Suprapubic skin (tissue), 4 donors: ENCODE measurements at regions not wholly inside any gene's neighbourhood (a gene's known extent, or its start where the extent isn't known, plus 50 kb on each side); places are given as distances from the start of the nearest gene placed in this dataset.

Experiments used
- DNase-seq, 2 donors: peaks; one replicate each; pipeline ENCODE4 v3.0.0-alpha.2; 2019; ENCODE audit warnings: low spot score in 2 of 2
- H3K27ac ChIP-seq: fragments of 200-600 bp; sonication (generic); one replicate; pipeline ENCODE4 v1.5.1; 2019
- H3K27me3 ChIP-seq: fragments of 200-600 bp; sonication (generic); one replicate; pipeline ENCODE4 v1.5.1; 2019
- H3K36me3 ChIP-seq: fragments of 200-600 bp; sonication (generic); one replicate; pipeline ENCODE4 v1.5.1; 2019
- H3K4me1 ChIP-seq: fragments of 200-600 bp; sonication (generic); one replicate; pipeline ENCODE4 v1.5.1; 2019
- H3K4me3 ChIP-seq: fragments of 200-600 bp; sonication (generic); one replicate; pipeline ENCODE4 v1.5.1; 2019; ENCODE audit warnings: mild to moderate bottlenecking
- H3K9me3 ChIP-seq: fragments of 200-600 bp; sonication (generic); one replicate; pipeline ENCODE4 v1.5.1; 2019
- CTCF ChIP-seq, 2 donors: fragments of 200-600 bp in 1 of 2; fragments of 450-650 bp in 1 of 2; sonication (generic) in 1 of 2; IDR thresholded peaks; one replicate each; pipeline ENCODE4 v1.5.1; 2016 to 2019; ENCODE audit warnings: antibody characterized with exemption in 2 of 2, mild to moderate bottlenecking in 1 of 2, moderate library complexity in 1 of 2
- EP300 ChIP-seq: sonication (generic); formaldehyde crosslinking; IDR thresholded peaks from one replicate; pipeline ENCODE4 v1.6.1; 2017; ENCODE audit warnings: antibody characterized with exemption
- POLR2A ChIP-seq, 2 donors: fragments of 450-650 bp; IDR thresholded peaks; one replicate each; pipeline ENCODE4 v1.6.1; 2017; ENCODE audit warnings: antibody characterized with exemption in 2 of 2, mild to moderate bottlenecking in 2 of 2, moderate library complexity in 2 of 2
- POLR2AphosphoS5 ChIP-seq, 3 donors: sonication (generic); formaldehyde crosslinking; IDR thresholded peaks; one replicate each; pipeline ENCODE4 v1.6.1; 2017; ENCODE audit warnings: antibody characterized with exemption in 3 of 3
- WGBS: methylation state at CpG from one replicate; pipeline ENCODE4 v1.1.5; 2018; 5-methylcytosine and 5-hydroxymethylcytosine counted together

DNA sequence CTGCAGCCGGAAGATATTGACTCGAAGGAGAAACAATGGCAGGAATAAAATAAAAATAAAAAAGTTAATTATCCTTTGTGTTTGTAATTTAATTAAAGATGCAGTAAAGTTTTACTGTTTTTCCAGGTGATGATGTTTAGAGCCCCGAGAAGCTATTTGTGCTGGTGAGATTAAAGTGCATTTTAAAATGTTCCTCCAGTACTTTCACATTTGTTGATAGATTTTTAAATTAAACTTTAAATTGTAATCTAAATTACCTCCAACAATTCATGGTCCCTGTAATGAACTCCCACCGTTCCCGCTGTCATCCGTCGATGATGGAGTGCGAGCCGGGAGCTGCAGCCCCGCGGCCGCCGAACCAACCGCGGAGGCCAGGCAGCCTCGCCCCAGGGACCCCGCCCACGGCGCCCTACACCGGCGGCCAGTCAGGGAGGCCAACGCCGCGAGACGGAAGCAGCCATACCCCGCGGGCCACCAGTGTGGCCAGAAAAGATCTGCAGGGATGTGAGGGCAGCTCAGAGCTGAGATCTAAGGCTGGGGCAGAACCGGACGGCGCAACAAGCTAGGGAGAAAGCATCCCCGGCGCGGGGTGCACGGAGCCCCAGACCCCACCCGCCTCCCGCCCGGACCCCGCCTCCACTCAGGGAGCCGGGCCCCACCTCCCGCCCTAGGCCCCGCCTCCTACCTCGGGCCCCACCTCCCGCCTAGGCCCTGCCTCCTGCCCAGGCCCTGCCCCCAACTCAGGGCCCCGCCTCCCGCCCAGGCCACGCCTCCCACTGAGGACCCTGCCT, 104.0 kb downstream of the FAM53A start:
- no peaks in the 10 kb centered on the region for H3K36me3 ChIP-seq
- peak overlapping the region; percentile 82 for H3K27ac ChIP-seq
- H3K9me3 ChIP-seq, result no peaks in the 10 kb centered on the region
- H3K4me3 ChIP-seq, result peak overlapping the region; percentile 56
- DNase-seq, result peak; percentile 97 to 98
- TF ChIP-seq CTCF (IDR thresholded peaks at IDR 0.05), result no peak
- no peak for TF ChIP-seq POLR2A (IDR thresholded peaks at IDR 0.05)
- TF ChIP-seq EP300, result no peak
- no peak for TF ChIP-seq POLR2AphosphoS5 (IDR thresholded peaks at IDR 0.05)
- H3K27me3 ChIP-seq, result no peaks in the 10 kb centered on the region
- H3K4me1 ChIP-seq, result peaks cover 28% of the 10 kb centered on the region
- under 1% methylated on average over 26 of the region's 46 CpGs for WGBS

- Histone ChIP-seq H3K9me3 (no peaks in the 10 kb centered on the region), H3K4me1 (peaks cover 28% of the 10 kb centered on the region), H3K4me3 (peak overlapping the region; percentile 56), H3K27me3 (no peaks in the 10 kb centered on the region), H3K27ac (peak overlapping the region; percentile 82), H3K36me3 (no peaks in the 10 kb centered on the region)
- TF ChIP-seq POLR2A (IDR thresholded peaks at IDR 0.05) (no peak), CTCF (IDR thresholded peaks at IDR 0.05) (peak in 1 of 2 donors; percentile 98)
- peak; percentile 92 to 93 for DNase-seq
- WGBS, result under 1% methylated on average over 20 of the region's 91 CpGs
Observed at GRCh38 chr4:1579001-1579900, 104.9 kb downstream of the FAM53A start.

- no peaks in the 10 kb centered on the region for H3K27me3 ChIP-seq
- H3K27ac ChIP-seq, result no peak overlapping the region
- WGBS, result no CpG with 5 or more reads among the region's 34 CpGs
- peaks cover 28% of the 10 kb centered on the region for H3K4me1 ChIP-seq
- TF ChIP-seq POLR2AphosphoS5 (IDR thresholded peaks at IDR 0.05) (no peak), EP300 (no peak), CTCF (IDR thresholded peaks at IDR 0.05) (no peak), POLR2A (IDR thresholded peaks at IDR 0.05) (no peak)
- no peaks in the 10 kb centered on the region for H3K9me3 ChIP-seq
- DNase-seq, result peak in 1 of 2 donors; percentile 76
- peak overlapping the region; percentile 56 for H3K4me3 ChIP-seq
- no peaks in the 10 kb centered on the region for H3K36me3 ChIP-seq
Observed at GRCh38 chr4:1578251-1578773, 105.8 kb downstream of the FAM53A start.

DNA sequence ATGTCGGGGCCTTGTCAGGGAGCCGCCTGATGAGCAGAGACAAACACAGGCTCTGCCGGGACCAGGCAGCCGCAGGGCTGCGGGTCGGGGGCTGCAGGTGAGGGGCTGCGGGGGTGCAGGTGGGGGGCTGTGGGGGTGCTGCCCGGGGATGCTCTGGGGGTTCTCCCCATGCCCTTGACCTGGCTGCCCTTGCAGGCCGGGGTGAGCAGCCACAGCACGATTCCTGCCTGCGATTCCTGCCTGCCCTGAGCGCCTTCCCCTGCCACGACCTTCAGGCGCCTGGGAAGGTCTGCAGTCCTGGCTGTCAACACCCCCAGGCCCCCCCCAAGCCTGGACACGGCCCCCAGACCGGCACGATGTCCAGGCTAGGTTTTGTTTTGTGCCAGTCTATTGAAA, 106.3 kb downstream of the FAM53A start:
- H3K36me3 ChIP-seq, result no peaks in the 10 kb centered on the region
- no peak overlapping the region for H3K27ac ChIP-seq
- H3K4me1 ChIP-seq, result peaks cover 28% of the 10 kb centered on the region
- H3K27me3 ChIP-seq, result no peaks in the 10 kb centered on the region
- H3K4me3 ChIP-seq, result peak overlapping the region; percentile 56
- TF ChIP-seq POLR2AphosphoS5 (IDR thresholded peaks at IDR 0.05), result no peak
- TF ChIP-seq EP300, result no peak
- TF ChIP-seq POLR2A (IDR thresholded peaks at IDR 0.05), result no peak
- no peak for TF ChIP-seq CTCF (IDR thresholded peaks at IDR 0.05)
- H3K9me3 ChIP-seq, result no peaks in the 10 kb centered on the region
- 64% methylated on average over 12 of the region's 17 CpGs for WGBS
- DNase-seq, result peak in 1 of 2 donors; percentile 59
